ENCODE measurements at regions not wholly inside any gene's neighbourhood (a gene's known extent, or its start where the extent isn't known, plus 50 kb on each side); places are given as distances from the start of the nearest gene placed in this dataset.

DNA sequence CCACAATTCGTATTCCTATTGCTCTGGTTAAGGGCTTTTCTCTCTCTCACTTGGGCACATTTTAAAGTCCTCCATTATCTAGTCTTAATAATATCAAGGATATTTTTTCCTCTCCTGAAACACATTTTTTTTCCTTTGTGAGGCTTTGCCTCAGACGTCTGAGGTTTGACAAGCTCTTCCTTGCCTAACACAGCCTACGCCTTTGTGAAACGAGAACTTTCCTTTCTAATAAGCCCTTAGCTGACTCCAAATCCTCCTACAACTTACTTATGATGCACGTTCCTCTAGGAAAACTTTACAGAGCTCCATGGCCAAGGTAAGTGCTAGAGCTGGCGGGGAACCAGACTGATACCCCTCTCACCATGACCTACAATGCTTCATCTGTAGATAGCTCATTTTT is 841.5 kb downstream of the SOCS6 start:
- TF ChIP-seq, protein P1, sequence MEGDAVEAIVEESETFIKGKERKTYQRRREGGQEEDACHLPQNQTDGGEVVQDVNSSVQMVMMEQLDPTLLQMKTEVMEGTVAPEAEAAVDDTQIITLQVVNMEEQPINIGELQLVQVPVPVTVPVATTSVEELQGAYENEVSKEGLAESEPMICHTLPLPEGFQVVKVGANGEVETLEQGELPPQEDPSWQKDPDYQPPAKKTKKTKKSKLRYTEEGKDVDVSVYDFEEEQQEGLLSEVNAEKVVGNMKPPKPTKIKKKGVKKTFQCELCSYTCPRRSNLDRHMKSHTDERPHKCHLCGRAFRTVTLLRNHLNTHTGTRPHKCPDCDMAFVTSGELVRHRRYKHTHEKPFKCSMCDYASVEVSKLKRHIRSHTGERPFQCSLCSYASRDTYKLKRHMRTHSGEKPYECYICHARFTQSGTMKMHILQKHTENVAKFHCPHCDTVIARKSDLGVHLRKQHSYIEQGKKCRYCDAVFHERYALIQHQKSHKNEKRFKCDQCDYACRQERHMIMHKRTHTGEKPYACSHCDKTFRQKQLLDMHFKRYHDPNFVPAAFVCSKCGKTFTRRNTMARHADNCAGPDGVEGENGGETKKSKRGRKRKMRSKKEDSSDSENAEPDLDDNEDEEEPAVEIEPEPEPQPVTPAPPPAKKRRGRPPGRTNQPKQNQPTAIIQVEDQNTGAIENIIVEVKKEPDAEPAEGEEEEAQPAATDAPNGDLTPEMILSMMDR (IDR thresholded peaks at IDR 0.05), result no peak
- TF ChIP-seq POLR2A (IDR thresholded peaks at IDR 0.05), result no peak
